HepG2 (cell line): ENCODE measurements at regions not wholly inside any gene's neighbourhood (a gene's known extent, or its start where the extent isn't known, plus 50 kb on each side); places are given as distances from the start of the nearest gene placed in this dataset.

Experiments used
- ATF7-NPFF ChIP-seq: sonication (generic); formaldehyde crosslinking; IDR thresholded peaks from 2 replicates; pipeline ENCODE4 v1.8.1; 2023; ENCODE audit warnings: mild to moderate bottlenecking, low read depth, missing genetic modification reagents, moderate library complexity
- CCDC6 ChIP-seq: sonication (generic); formaldehyde crosslinking; IDR thresholded peaks from 2 replicates; pipeline ENCODE4 v1.8.1; 2022; ENCODE audit warnings: mild to moderate bottlenecking, missing genetic modification reagents, moderate library complexity
- EHMT2 ChIP-seq: fragments of 200-600 bp; sonication (generic); IDR thresholded peaks from 2 replicates; pipeline ENCODE4 v1.7.0; 2017; ENCODE audit warnings: antibody characterized with exemption, low read depth, low read length, borderline replicate concordance
- FOXK1 ChIP-seq: sonication (generic); formaldehyde crosslinking; IDR thresholded peaks from 2 replicates; pipeline ENCODE4 v1.4.0; 2020; ENCODE audit warnings: low read depth, missing genetic modification reagents, borderline replicate concordance
- HMGA1 ChIP-seq: sonication (generic); formaldehyde crosslinking; conservative IDR thresholded peaks from 2 replicates; pipeline ENCODE4 v1.4.0; 2020; ENCODE audit warnings: missing genetic modification reagents
- HOXA3 ChIP-seq: sonication (generic); formaldehyde crosslinking; IDR thresholded peaks from 2 replicates; pipeline ENCODE4 v1.5.0; 2020; ENCODE audit warnings: missing genetic modification reagents
- MAFK ChIP-seq, 2 experiments: IDR thresholded peaks in 1 of 2; conservative IDR thresholded peaks in 1 of 2; 2 replicates each; pipeline ENCODE4 v1.6.1; 2011; ENCODE audit warnings: improper control_type of control experiment in 2 of 2, low read length in 2 of 2
- MBD4 ChIP-seq: IDR thresholded peaks from 2 replicates; pipeline ENCODE4 v1.6.1; 2012; ENCODE audit warnings: low read length, inconsistent platforms, borderline replicate concordance
- MEF2D ChIP-seq: sonication (generic); formaldehyde crosslinking; IDR thresholded peaks from 2 replicates; pipeline ENCODE4 v1.5.1; 2020; ENCODE audit warnings: mild to moderate bottlenecking, missing genetic modification reagents
- NCOA1 ChIP-seq: sonication (generic); formaldehyde crosslinking; IDR thresholded peaks from 2 replicates; pipeline ENCODE4 v1.9.0; 2021; ENCODE audit warnings: missing genetic modification reagents
- NR2F2 ChIP-seq: IDR thresholded peaks from 2 replicates; pipeline ENCODE4 v1.6.1; 2012; ENCODE audit warnings: low read depth, inconsistent platforms, borderline replicate concordance
- PHF5A ChIP-seq: IDR thresholded peaks from one replicate; pipeline ENCODE4 v1.6.1; 2018; ENCODE audit warnings: low read depth, missing genetic modification reagents; ENCODE audit not compliant: unreplicated experiment
- SP5 ChIP-seq: IDR thresholded peaks from 2 replicates; pipeline ENCODE4 v1.6.1; 2016; ENCODE audit warnings: low read depth, borderline replicate concordance
- ZMYM4 ChIP-seq: sonication (generic); formaldehyde crosslinking; IDR thresholded peaks from 2 replicates; pipeline ENCODE4 v1.8.1; 2023; ENCODE audit warnings: mild to moderate bottlenecking, missing genetic modification reagents
- TF ChIP-seq, protein P1 (sequence below): sonication (generic); formaldehyde crosslinking; IDR thresholded peaks from 2 replicates; pipeline ENCODE4 v1.4.0; 2020; ENCODE audit warnings: missing genetic modification reagents
- TF ChIP-seq, protein P2 (sequence below): sonication (generic); formaldehyde crosslinking; IDR thresholded peaks from 2 replicates; pipeline ENCODE4 v1.4.0; 2020; ENCODE audit warnings: missing genetic modification reagents, borderline replicate concordance
- TF ChIP-seq, protein P3 (sequence below): IDR thresholded peaks from 2 replicates; pipeline ENCODE4 v1.6.1; 2018; ENCODE audit warnings: missing genetic modification reagents
- TF ChIP-seq, protein P4 (sequence below): sonication (generic); formaldehyde crosslinking; IDR thresholded peaks from 2 replicates; pipeline ENCODE4 v1.5.1; 2020; ENCODE audit warnings: missing genetic modification reagents, mild to moderate bottlenecking, borderline replicate concordance
- TF ChIP-seq, protein P5 (sequence below): sonication (generic); formaldehyde crosslinking; IDR thresholded peaks from 2 replicates; pipeline ENCODE4 v1.8.1; 2023; ENCODE audit warnings: mild to moderate bottlenecking, moderate library complexity, missing genetic modification reagents

DNA sequence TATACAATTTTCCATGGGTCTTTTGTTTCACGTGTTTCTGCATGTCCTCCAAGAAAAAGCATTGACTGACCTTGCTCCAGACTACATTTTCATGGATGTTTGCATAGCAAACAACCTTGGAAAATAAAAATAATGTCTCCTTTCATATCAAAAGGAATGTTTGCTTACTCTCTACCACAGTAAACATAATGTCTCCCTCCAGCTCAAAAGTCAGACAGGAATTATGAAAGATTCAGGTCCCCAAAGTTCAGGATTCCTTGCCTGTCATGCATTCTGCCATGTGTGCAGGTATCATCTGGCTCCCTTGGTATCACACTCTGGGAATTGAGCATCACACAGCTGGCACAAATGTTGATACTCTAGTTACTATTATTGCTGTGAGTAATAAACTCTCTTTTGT, 103.1 kb upstream of the ZC3H15 start (continued):
- TF ChIP-seq, protein P1, sequence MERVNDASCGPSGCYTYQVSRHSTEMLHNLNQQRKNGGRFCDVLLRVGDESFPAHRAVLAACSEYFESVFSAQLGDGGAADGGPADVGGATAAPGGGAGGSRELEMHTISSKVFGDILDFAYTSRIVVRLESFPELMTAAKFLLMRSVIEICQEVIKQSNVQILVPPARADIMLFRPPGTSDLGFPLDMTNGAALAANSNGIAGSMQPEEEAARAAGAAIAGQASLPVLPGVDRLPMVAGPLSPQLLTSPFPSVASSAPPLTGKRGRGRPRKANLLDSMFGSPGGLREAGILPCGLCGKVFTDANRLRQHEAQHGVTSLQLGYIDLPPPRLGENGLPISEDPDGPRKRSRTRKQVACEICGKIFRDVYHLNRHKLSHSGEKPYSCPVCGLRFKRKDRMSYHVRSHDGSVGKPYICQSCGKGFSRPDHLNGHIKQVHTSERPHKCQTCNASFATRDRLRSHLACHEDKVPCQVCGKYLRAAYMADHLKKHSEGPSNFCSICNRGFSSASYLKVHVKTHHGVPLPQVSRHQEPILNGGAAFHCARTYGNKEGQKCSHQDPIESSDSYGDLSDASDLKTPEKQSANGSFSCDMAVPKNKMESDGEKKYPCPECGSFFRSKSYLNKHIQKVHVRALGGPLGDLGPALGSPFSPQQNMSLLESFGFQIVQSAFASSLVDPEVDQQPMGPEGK: peak; percentile 75
- TF ChIP-seq ATF7-NPFF (CRISPR knock-in tag): no peak
- TF ChIP-seq NR2F2: peak; percentile 78; the same call in 1 of the 2 replicates
- TF ChIP-seq, protein P2, sequence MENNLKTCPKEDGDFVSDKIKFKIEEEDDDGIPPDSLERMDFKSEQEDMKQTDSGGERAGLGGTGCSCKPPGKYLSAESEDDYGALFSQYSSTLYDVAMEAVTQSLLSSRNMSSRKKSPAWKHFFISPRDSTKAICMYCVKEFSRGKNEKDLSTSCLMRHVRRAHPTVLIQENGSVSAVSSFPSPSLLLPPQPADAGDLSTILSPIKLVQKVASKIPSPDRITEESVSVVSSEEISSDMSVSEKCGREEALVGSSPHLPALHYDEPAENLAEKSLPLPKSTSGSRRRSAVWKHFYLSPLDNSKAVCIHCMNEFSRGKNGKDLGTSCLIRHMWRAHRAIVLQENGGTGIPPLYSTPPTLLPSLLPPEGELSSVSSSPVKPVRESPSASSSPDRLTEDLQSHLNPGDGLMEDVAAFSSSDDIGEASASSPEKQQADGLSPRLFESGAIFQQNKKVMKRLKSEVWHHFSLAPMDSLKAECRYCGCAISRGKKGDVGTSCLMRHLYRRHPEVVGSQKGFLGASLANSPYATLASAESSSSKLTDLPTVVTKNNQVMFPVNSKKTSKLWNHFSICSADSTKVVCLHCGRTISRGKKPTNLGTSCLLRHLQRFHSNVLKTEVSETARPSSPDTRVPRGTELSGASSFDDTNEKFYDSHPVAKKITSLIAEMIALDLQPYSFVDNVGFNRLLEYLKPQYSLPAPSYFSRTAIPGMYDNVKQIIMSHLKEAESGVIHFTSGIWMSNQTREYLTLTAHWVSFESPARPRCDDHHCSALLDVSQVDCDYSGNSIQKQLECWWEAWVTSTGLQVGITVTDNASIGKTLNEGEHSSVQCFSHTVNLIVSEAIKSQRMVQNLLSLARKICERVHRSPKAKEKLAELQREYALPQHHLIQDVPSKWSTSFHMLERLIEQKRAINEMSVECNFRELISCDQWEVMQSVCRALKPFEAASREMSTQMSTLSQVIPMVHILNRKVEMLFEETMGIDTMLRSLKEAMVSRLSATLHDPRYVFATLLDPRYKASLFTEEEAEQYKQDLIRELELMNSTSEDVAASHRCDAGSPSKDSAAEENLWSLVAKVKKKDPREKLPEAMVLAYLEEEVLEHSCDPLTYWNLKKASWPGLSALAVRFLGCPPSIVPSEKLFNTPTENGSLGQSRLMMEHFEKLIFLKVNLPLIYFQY (CRISPR knock-in tag): peak; percentile 38; the same call in 1 of the 2 replicates
- peak; percentile 90 for TF ChIP-seq FOXK1 (CRISPR knock-in tag)
- TF ChIP-seq SP5 (CRISPR knock-in tag): peak; percentile 18; the same call in 1 of the 2 replicates
- TF ChIP-seq MBD4: peak; percentile 41; the same call in 1 of the 2 replicates
- peak; percentile 30 to 38; a peak in 1 of 4 replicates for TF ChIP-seq MAFK (conservative IDR thresholded peaks at IDR 0.05 in 1 of 2, IDR thresholded peaks at IDR 0.05 in 1 of 2; ENCODE audit: low read length in 2 of 2)
- TF ChIP-seq MEF2D: peak; percentile 74
- TF ChIP-seq, protein P3, sequence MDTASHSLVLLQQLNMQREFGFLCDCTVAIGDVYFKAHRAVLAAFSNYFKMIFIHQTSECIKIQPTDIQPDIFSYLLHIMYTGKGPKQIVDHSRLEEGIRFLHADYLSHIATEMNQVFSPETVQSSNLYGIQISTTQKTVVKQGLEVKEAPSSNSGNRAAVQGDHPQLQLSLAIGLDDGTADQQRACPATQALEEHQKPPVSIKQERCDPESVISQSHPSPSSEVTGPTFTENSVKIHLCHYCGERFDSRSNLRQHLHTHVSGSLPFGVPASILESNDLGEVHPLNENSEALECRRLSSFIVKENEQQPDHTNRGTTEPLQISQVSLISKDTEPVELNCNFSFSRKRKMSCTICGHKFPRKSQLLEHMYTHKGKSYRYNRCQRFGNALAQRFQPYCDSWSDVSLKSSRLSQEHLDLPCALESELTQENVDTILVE (CRISPR knock-in tag): peak; percentile 57; the same call in 1 of the 2 replicates
- TF ChIP-seq, protein P4, sequence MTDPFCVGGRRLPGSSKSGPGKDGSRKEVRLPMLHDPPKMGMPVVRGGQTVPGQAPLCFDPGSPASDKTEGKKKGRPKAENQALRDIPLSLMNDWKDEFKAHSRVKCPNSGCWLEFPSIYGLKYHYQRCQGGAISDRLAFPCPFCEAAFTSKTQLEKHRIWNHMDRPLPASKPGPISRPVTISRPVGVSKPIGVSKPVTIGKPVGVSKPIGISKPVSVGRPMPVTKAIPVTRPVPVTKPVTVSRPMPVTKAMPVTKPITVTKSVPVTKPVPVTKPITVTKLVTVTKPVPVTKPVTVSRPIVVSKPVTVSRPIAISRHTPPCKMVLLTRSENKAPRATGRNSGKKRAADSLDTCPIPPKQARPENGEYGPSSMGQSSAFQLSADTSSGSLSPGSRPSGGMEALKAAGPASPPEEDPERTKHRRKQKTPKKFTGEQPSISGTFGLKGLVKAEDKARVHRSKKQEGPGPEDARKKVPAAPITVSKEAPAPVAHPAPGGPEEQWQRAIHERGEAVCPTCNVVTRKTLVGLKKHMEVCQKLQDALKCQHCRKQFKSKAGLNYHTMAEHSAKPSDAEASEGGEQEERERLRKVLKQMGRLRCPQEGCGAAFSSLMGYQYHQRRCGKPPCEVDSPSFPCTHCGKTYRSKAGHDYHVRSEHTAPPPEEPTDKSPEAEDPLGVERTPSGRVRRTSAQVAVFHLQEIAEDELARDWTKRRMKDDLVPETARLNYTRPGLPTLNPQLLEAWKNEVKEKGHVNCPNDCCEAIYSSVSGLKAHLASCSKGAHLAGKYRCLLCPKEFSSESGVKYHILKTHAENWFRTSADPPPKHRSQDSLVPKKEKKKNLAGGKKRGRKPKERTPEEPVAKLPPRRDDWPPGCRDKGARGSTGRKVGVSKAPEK (CRISPR knock-in tag): 0 out of 2 replicates have a peak, but pooled peaks have one; percentile 40
- TF ChIP-seq NCOA1 (CRISPR knock-in tag): peak; percentile 76; the same call in 1 of the 2 replicates
- TF ChIP-seq, protein P5, sequence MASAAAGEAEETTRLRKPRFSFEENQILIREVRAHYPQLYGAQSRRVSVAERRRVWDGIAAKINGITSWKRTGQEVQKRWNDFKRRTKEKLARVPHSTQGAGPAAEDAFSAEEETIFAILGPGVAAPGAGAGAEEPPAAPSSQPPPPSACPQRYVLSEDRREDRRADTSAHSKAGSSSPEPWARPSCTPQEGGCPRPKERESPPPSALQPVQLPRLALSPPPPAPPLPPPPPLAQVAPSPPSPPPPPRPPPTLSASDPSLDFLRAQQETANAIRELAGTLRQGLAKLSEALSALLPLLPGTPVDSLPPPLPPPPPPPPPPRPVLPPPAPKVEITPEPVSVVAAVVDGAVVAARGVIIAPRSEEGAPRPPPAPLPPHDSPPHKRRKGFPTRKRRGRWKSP: peak; percentile 38; the same call in 1 of the 2 replicates
- peak; percentile 83 for TF ChIP-seq PHF5A (CRISPR knock-in tag)
- TF ChIP-seq HOXA3 (CRISPR knock-in tag): peak; percentile 59; the same call in 1 of the 2 replicates
- peak; percentile 89 for TF ChIP-seq EHMT2
- peak; percentile 34; the same call in 1 of the 2 replicates for TF ChIP-seq CCDC6 (CRISPR knock-in tag)
- no peak for TF ChIP-seq HMGA1 (CRISPR knock-in tag)
- peak; percentile 98 for TF ChIP-seq ZMYM4 (CRISPR knock-in tag)
